Epithelial cell of proximal tubule (primary cell): ENCODE measurements at regions not wholly inside any gene's neighbourhood (a gene's known extent, or its start where the extent isn't known, plus 50 kb on each side); places are given as distances from the start of the nearest gene placed in this dataset.
"Not testable (repeated sequence)": the region's sequence is repeated elsewhere in the genome, so short reads cannot be mapped to it uniquely, and the experiment has no call there.

Experiments
- DNase-seq: peaks from one replicate; pipeline ENCODE4 v3.0.0-alpha.2; 2011; ENCODE audit warnings: low read depth
- H3K4me3 ChIP-seq: 2 replicates; pipeline ENCODE4 v1.5.1; 2011; ENCODE audit warnings: low read depth, mild to moderate bottlenecking, low read length
- CTCF ChIP-seq: conservative IDR thresholded peaks from 2 replicates; pipeline ENCODE4 v1.5.1; 2012; ENCODE audit warnings: low read depth, mild to moderate bottlenecking, low read length

GRCh38 chr7:66539902-66540375 is 88.7 kb upstream of the KCTD7 start:
- TF ChIP-seq CTCF, result no peak

DNA sequence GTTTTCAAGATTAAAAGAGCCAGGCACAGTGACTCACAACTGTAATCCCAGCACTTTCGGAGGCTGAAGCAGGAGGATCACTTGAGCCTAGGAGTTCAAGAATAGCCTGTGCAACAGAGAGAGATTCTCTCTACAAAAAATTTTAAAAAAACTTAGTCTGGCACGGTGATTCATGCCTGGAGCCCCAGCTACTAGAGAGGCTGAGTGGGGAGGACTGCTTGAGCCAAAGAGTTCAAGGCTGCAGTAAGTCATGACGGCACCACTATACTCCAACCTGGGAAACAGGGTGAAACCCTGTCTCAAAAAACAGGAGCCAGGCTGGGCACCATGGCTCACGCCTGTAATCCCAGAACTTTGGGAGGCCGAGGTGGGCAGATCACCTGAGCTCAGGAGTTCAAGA is 86.6 kb upstream of the KCTD7 start:
- TF ChIP-seq CTCF, result no peak

More at GRCh38 chr7:66539902-66540375, 88.7 kb upstream of the KCTD7 start:
- no peak overlapping the region for H3K4me3 ChIP-seq
- DNase-seq, result no peak

DNA sequence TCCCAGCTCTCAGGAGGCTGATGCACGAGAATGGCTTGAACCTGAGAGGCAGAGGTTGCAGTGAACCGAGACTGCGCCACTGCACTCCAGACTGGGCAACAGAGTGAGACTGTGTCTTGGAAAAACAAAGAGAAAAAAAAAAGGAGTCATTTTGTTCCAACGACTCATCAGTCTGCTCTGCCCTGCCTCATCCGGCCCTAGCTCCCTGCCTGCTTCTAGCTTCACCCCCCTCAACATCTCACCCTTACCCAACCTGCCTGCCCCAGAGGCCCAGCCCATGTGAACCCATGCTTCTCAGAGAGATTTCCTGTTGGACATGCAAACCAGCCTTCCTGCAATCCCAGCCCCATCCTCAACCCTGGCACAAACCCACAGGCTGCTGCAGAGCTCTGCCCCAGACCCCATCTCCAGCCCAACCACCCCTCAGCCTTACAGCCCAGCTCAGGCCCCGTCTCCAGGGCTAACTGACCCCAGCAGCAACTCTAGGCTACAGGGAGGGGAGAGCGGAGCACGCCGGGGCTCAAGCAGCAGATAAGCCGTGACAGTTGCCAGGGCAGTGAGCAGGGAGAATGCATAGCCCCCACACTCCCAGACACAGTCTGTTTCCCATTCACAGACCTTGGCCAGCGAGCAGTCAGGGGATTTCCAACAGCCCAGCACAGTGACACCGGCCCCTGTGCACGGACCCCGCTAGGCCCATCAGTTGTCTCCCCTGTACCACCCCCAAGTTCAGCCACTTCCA is 86.0 kb upstream of the KCTD7 start:
- H3K4me3 ChIP-seq, result no peak overlapping the region
- peak; percentile 16 for DNase-seq
- TF ChIP-seq CTCF, result no peak

More for the DNA sequence above, 86.6 kb upstream of the KCTD7 start:
- no peak overlapping the region for H3K4me3 ChIP-seq
- DNase-seq, result no peak

GRCh38 chr7:66549466-66549865 is 79.2 kb upstream of the KCTD7 start:
- no peak overlapping the region for H3K4me3 ChIP-seq
- DNase-seq, result no peak
- no peak for TF ChIP-seq CTCF

DNA sequence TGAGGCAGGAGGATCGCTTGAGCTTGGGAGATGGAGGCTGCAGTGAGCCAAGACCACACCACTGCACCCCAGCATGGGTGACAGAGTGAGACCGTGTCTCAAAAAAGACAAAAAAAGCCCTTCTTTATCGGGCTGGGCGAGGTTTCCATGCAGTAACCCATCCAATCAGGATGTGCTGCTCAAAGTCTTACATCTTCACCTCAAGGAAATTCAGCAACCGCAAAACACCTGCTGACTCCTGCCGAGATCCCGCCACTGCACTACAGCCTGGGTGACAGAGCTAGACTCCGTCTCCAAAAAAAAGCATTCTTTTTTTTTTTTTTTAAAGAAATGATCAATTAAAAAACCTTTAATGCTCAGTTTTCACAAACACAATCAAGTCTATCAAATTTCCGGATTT is 75.7 kb upstream of the KCTD7 start:
- no peak for DNase-seq
- no peak overlapping the region for H3K4me3 ChIP-seq
- no peak for TF ChIP-seq CTCF

DNA sequence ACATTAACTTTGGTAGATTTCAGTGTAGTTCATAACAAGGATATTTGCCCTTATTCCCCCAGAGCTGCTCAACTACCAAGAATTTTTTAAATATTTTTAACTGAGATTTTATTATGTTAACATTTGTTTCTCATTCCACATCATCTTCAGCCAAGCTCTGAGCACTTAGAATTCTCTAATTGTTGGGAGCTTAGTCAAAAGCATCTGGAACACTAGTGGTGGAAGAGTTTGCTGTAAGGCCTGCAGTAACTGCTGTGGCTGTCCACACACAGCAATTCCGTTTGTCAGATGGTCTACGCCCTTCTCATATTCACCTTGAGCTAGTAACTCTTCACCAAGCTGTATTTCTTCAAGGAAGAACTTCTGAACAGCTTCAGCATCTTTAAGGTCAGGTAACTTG is 75.0 kb upstream of the KCTD7 start:
- not testable (repeated sequence) for DNase-seq, H3K4me3 ChIP-seq

DNA sequence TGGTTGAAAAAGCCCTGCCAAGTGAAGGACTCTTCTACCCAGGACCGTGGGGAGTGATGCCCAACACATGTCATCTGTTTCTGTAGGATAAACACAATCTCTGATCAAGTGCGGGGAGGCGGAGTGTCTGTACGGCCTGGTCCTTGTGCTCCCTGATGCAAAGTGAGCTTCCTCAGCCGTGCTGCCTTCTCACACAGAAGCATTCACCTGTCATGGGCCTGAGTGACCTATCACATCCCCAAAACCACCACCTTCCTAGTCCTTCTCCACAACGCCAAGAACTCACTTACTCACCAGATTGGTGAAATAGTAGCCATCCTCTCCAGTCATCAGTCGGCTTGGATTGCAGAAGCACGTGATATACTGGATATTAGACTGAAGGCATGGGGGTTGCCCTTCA is 74.4 kb upstream of the KCTD7 start:
- H3K4me3 ChIP-seq, DNase-seq: not testable (repeated sequence)

DNA sequence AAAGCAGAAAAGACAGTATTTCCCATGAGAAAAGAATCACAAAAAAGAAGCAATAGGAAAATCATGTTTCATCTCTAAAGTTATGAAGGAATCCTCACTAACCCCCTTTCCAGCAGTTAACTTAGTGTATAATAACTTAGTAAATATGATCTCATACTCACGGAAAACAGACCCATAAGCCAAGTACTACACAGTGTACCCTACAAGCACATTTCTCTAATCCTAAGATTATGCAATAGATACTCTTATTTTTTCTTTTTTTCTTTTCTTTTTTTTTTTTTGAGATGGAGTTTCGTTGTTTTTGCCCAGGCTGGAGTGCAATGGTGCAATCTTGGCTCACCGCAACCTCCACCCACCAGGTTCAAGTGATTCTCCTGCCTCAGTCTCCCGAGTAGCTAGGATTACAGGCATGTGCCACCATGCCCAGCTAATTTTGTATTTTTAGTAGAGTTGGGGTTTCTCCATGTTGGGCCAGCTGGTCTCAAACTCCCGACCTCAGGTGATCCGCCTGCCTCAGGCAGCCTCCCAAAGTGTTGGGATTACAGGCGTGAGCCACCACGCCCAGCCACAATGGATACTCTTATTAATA is 73.7 kb upstream of the KCTD7 start:
- not testable (repeated sequence) for DNase-seq, H3K4me3 ChIP-seq
